PC-9 (cell line): ENCODE measurements at regions not wholly inside any gene's neighbourhood (a gene's known extent, or its start where the extent isn't known, plus 50 kb on each side); places are given as distances from the start of the nearest gene placed in this dataset.

Experiments
- BruUV-seq: library from RNA; stranded (reverse); fragments of 400-500 nt; replicated peaks from 2 replicates; lab custom pipeline; 2021; lab: Mats Ljungman, UMichigan
- CTCF ChIA-PET: fragments of 300-600 bp; sonication (Branson Sonifier 250); formaldehyde crosslinking; loops from one replicate; lab custom pipeline; 2022; ENCODE audit warnings: antibody characterized with exemption; lab: Charles Lee
- POLR2A ChIA-PET: fragments of 300-600 bp; sonication (Branson Sonifier 250); formaldehyde crosslinking; loops from one replicate; lab custom pipeline; 2022; ENCODE audit warnings: antibody characterized with exemption; ENCODE audit not compliant: unreplicated experiment; lab: Charles Lee
- DNase-seq, 2 experiments: peaks; one replicate each; pipeline versions ENCODE4 v3.0.0 to v3.0.0-alpha.2; 2015 to 2022; ENCODE audit warnings: mixed read lengths in 1 of 2
- H2AFZ ChIP-seq: fragments of 200-600 bp; sonication (generic); 2 replicates; pipeline ENCODE4 v1.8.1; 2017; ENCODE audit warnings: antibody characterized with exemption
- H3F3A ChIP-seq: fragments of 200-600 bp; sonication (generic); 2 replicates; pipeline ENCODE4 v1.8.1; 2017; ENCODE audit warnings: antibody characterized with exemption, mild to moderate bottlenecking, low read depth; ENCODE audit not compliant: insufficient read depth
- H3K27ac ChIP-seq: fragments of 200-600 bp; sonication (generic); 2 replicates; pipeline ENCODE4 v1.6.1; 2016; ENCODE audit warnings: mixed run types
- H3K27me3 ChIP-seq: fragments of 200-600 bp; sonication (generic); 2 replicates; pipeline ENCODE4 v1.6.1; 2016; ENCODE audit warnings: low read depth, mixed run types; ENCODE audit not compliant: insufficient read depth
- H3K36me3 ChIP-seq: fragments of 200-600 bp; sonication (generic); 2 replicates; pipeline ENCODE4 v1.6.1; 2016; ENCODE audit warnings: low read depth, mixed run types
- H3K4me1 ChIP-seq: fragments of 200-600 bp; sonication (generic); replicated peaks from 2 replicates; pipeline ENCODE4 v1.6.1; 2016; ENCODE audit warnings: mixed run types; ENCODE audit not compliant: insufficient read depth
- H3K4me2 ChIP-seq: fragments of 200-600 bp; sonication (generic); 2 replicates; pipeline ENCODE4 v1.6.1; 2017; ENCODE audit warnings: mixed run types
- H3K4me3 ChIP-seq: fragments of 200-600 bp; sonication (generic); 2 replicates; pipeline ENCODE4 v1.6.1; 2016; ENCODE audit warnings: mixed run types
- H3K79me2 ChIP-seq: fragments of 200-600 bp; sonication (generic); 2 replicates; pipeline ENCODE4 v1.6.1; 2017; ENCODE audit warnings: low read depth, mixed run types
- H3K9me2 ChIP-seq: fragments of 200-600 bp; sonication (generic); 2 replicates; pipeline ENCODE4 v1.8.1; 2017; ENCODE audit warnings: mild to moderate bottlenecking; ENCODE audit not compliant: insufficient read depth
- H3K9me3 ChIP-seq: fragments of 200-600 bp; sonication (generic); 2 replicates; pipeline ENCODE4 v1.8.1; 2016; ENCODE audit warnings: low read depth; ENCODE audit not compliant: insufficient read depth
- H4K20me1 ChIP-seq: fragments of 200-600 bp; sonication (generic); 2 replicates; pipeline ENCODE4 v1.8.1; 2017; ENCODE audit not compliant: insufficient read depth
- CTCF ChIP-seq: fragments of 200-600 bp; sonication (generic); conservative IDR thresholded peaks from 2 replicates; pipeline ENCODE4 v1.6.1; 2017; ENCODE audit warnings: mixed run types, antibody characterized with exemption, mild to moderate bottlenecking, moderate library complexity
- EZH2 ChIP-seq: fragments of 200-600 bp; sonication (generic); IDR thresholded peaks from 2 replicates; pipeline ENCODE4 v1.8.0; 2017; ENCODE audit warnings: antibody characterized with exemption, low read depth
- intact Hi-C: fragments of 100-400 bp; cut with micrococcal nuclease; formaldehyde crosslinking; loops from one replicate; pipeline ENCODE4 v1.10.0; 2022; ENCODE audit not compliant: unreplicated experiment

DNA sequence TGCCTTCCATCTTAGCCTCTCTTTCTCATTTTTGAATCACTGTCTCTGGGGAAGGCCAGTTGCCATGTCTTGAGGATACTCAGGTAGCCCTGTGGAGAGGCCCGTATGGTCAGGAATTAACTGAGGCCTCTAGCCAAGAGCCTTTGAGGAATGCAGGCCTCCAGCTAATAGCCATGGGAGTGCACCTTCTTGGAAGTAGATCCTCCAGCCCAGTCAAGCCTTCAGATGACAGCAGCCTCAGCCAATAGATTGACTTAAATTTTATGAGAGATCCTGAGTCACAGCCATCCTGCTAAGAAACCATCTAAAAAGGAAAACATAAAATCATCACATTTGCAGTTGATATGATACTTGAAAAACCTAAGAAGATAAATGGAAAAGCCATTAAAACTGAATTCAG, 112.5 kb upstream of the BNIP2 start:
- no peak overlapping the region for H3K4me2 ChIP-seq
- no peak overlapping the region for H2AFZ ChIP-seq
- no peak for DNase-seq
- H3K27ac ChIP-seq = no peak overlapping the region
- H3K9me3 ChIP-seq = no peaks in the 10 kb centered on the region
- ChIA-PET POLR2A (no interaction called here), CTCF (no interaction called here)
- H3K27me3 ChIP-seq = no peaks in the 10 kb centered on the region
- H3K79me2 ChIP-seq = no peaks in the 10 kb centered on the region
- no peaks in the 10 kb centered on the region for H3K9me2 ChIP-seq
- no peaks in the 10 kb centered on the region for H3K36me3 ChIP-seq
- TF ChIP-seq CTCF (no peak), EZH2 (no peak)
- no peaks in the 10 kb centered on the region for H3F3A ChIP-seq
- no TSS peak for BruUV-seq
- no peaks in the 10 kb centered on the region for H4K20me1 ChIP-seq
- no peak overlapping the region for H3K4me3 ChIP-seq
- H3K4me1 ChIP-seq = no peaks in the 10 kb centered on the region
- intact Hi-C loops = no loop called here

DNA sequence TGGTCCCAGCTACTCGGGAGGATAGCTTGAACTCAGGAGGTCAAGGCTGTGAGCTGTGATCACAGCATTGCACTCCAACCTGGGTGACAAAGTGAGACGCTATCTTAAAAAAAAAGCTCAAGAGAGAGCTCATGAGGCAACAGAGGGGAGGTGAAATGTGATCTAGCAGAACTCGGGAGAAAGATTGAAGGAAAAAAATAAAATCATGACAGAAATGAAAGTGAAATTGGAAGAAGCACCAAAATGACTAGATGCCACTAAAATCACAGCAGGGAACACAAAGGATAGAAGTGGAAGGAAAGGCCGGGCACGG, 109.4 kb upstream of the BNIP2 start:
- H4K20me1 ChIP-seq = no peaks in the 10 kb centered on the region
- H3K4me1 ChIP-seq = no peaks in the 10 kb centered on the region
- H3K36me3 ChIP-seq = no peaks in the 10 kb centered on the region
- ChIA-PET CTCF (no interaction called here), POLR2A (no interaction called here)
- no peaks in the 10 kb centered on the region for H3K9me3 ChIP-seq
- no peaks in the 10 kb centered on the region for H3K79me2 ChIP-seq
- H3K9me2 ChIP-seq = no peaks in the 10 kb centered on the region
- H3K4me3 ChIP-seq = no peak overlapping the region
- DNase-seq = no peak
- H3K27ac ChIP-seq = no peak overlapping the region
- H2AFZ ChIP-seq = no peak overlapping the region
- H3F3A ChIP-seq = no peaks in the 10 kb centered on the region
- intact Hi-C loops = no loop called here
- no TSS peak for BruUV-seq
- TF ChIP-seq CTCF = no peak
- no peak for TF ChIP-seq EZH2
- no peaks in the 10 kb centered on the region for H3K27me3 ChIP-seq
- no peak overlapping the region for H3K4me2 ChIP-seq

DNA sequence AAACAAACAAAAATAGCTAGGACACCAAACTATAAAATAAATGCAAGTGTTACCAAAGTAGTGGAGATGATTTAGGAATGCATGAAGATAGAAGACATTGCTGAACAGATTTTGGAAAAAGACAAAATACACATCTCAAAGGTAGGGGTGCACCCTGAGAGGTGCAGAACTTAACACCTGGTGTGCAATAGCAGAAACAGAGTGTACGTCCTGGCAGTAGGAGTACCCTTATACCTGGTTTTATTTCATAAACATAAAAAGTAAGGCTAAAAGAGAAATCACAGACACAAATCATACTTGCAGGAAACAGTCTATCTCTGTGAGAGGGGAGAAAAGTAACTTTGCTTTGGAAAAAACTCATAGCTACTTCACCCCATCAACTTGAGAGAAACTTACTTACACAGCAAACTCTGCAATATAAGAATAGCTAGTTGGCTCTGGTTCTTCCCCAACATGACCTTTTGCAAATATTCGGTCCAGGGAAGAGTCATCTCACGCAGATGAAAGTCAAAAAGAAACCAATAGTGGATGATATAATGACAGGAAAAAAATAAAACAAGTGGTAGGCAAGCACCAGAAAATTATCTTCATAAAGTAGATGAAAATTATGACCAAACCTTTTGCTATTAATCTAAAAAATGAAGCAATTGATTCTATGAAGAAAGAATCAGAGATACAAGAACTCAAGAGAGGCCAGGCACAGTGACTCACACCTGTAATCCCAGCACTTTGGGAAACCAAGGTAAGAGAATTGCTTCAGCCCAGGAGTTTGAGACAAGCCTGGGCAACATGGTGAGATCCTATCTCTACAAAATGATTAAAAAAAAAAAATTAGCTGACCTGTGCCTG, 108.9 kb upstream of the BNIP2 start:
- no peaks in the 10 kb centered on the region for H3K27me3 ChIP-seq
- DNase-seq = no peak
- H3F3A ChIP-seq = no peaks in the 10 kb centered on the region
- H3K9me2 ChIP-seq = no peaks in the 10 kb centered on the region
- ChIA-PET CTCF (no interaction called here), POLR2A (no interaction called here)
- H3K79me2 ChIP-seq = no peaks in the 10 kb centered on the region
- no peak overlapping the region for H3K4me2 ChIP-seq
- no peaks in the 10 kb centered on the region for H4K20me1 ChIP-seq
- no peak overlapping the region for H2AFZ ChIP-seq
- intact Hi-C loops = no loop called here
- no peaks in the 10 kb centered on the region for H3K4me1 ChIP-seq
- no peak overlapping the region for H3K4me3 ChIP-seq
- no peaks in the 10 kb centered on the region for H3K36me3 ChIP-seq
- no peaks in the 10 kb centered on the region for H3K9me3 ChIP-seq
- BruUV-seq = no TSS peak
- no peak for TF ChIP-seq CTCF
- no peak for TF ChIP-seq EZH2
- H3K27ac ChIP-seq = no peak overlapping the region
